AG09309 (cell line): ENCODE measurements at regions not wholly inside any gene's neighbourhood (a gene's known extent, or its start where the extent isn't known, plus 50 kb on each side); places are given as distances from the start of the nearest gene placed in this dataset.

Experiments used
- DNase-seq: peaks from one replicate; pipeline ENCODE4 v3.0.0-alpha.2; 2010; ENCODE audit warnings: low read depth
- H3K4me3 ChIP-seq: 2 replicates; pipeline ENCODE4 v1.5.1; 2011; ENCODE audit warnings: mild to moderate bottlenecking, low read depth, low read length, moderate library complexity; ENCODE audit not compliant: control insufficient read depth
- CTCF ChIP-seq: IDR thresholded peaks from 2 replicates; pipeline ENCODE4 v1.5.1; 2011; ENCODE audit warnings: mild to moderate bottlenecking, low read depth, low read length, inconsistent platforms; ENCODE audit not compliant: insufficient read depth, control insufficient read depth; ENCODE audit errors: missing control alignments

DNA sequence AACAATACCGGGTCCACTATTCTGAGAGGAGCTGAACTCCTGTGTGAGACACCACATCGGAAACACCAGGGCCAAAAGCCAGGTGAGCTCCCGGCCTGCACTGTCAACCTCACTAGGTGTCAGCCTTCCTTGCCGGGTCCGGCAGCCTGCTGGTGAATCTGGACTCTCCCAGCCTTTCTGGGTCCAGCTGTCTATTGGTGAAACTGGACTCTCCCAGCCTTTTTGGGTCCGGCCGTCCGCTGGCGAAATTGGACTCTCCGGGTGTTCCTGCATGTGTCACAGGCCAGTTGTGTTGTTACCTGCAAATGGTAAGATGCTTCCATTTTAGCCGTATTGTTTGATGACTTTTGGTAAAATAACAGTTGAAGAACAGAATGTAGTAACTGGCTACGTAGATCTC lies 801.5 kb downstream of the CDH9 start:
- DNase-seq = no peak
- no peak overlapping the region for H3K4me3 ChIP-seq
- no peak for TF ChIP-seq CTCF

DNA sequence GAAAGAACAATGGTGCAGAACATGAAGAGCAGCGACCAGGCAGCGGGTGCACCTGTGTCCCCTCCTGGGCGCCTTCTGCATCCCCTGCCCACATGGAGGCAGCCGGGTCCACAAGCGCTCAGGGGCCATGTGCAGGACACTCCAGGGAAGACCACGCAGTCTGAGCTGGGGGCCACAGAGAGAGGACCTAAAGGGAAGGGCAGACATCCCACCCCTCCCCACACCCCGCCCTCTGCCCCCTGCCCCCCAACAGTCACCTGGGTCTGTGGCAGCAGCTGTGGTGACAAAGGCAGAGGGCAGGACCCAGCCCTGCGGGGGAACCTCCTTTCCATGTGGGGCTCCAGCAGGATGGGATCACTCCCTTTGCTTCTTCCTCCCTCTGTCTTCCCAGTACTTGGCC lies 805.7 kb downstream of the CDH9 start:
- DNase-seq = no peak
- H3K4me3 ChIP-seq = no peak overlapping the region
- no peak for TF ChIP-seq CTCF

DNA sequence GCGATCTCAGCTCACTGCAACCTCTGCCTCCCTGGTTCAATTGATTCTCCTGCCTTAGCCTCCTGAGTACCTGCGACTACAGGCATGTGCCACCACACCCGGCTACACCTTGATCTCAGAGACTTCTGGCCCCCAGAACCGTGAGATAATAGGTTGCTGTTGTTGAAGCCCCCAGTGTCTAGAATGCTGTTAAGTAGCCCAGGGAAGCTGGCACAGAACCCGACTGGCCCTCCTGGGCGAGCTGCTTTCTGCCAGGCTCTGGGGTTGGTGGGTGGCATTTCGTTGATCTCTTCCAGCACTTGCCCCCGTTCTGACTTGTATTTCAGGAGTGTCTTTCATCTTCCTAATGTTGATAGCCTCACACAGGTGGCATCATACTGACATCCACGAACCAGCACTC lies 807.1 kb downstream of the CDH9 start:
- TF ChIP-seq CTCF = no peak
- H3K4me3 ChIP-seq = no peak overlapping the region
- no peak for DNase-seq

GRCh38 chr5:26229848-26230247 lies 808.5 kb downstream of the CDH9 start:
- no peak for DNase-seq
- H3K4me3 ChIP-seq = no peak overlapping the region
- TF ChIP-seq CTCF = no peak

- no peak for TF ChIP-seq CTCF
- DNase-seq = no peak
- no peak overlapping the region for H3K4me3 ChIP-seq
Observed at GRCh38 chr5:26227245-26227644, 811.1 kb downstream of the CDH9 start.

DNA sequence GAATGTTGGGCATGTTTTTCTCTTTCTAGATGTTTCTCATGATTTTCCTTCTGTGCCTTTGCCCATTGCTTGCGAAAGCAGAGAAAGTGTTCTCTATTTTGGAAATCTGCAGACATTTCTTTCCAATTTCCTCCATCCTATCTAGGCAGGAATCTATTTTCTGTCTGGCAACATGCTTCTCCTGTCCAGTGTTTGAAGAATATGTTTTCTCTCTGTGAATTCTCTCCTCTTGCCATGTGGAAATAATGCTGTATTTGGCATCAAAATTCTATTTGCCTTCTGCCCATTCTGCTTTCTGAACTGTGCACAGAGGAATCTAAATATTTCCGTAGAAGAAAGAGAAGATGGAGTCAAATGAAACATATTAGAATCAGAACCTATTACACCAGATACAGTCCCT lies 833.3 kb downstream of the CDH9 start:
- DNase-seq = no peak
- TF ChIP-seq CTCF = no peak
- H3K4me3 ChIP-seq = no peak overlapping the region

DNA sequence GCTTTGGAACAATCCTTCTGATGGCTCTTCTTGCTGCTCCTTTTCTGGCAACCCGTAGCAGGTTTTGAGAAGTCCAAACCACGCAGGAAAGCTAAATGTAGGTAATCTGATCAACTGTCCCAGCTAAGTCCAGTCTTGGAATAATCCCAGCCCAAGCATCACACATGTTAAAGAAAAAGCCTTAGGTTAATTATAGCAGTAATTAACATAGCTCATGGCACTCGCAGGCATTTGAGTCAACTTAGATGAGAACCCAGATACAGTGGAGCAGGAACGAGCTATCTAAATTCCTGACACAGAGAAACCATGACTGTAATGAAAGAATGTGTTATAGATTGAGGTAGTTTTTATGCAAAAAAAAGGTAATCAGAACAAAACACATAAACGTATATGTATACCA lies 844.8 kb downstream of the CDH9 start:
- DNase-seq = no peak
- no peak overlapping the region for H3K4me3 ChIP-seq
- no peak for TF ChIP-seq CTCF
